ENCODE measurements at regions not wholly inside any gene's neighbourhood (a gene's known extent, or its start where the extent isn't known, plus 50 kb on each side); places are given as distances from the start of the nearest gene placed in this dataset.

DNA sequence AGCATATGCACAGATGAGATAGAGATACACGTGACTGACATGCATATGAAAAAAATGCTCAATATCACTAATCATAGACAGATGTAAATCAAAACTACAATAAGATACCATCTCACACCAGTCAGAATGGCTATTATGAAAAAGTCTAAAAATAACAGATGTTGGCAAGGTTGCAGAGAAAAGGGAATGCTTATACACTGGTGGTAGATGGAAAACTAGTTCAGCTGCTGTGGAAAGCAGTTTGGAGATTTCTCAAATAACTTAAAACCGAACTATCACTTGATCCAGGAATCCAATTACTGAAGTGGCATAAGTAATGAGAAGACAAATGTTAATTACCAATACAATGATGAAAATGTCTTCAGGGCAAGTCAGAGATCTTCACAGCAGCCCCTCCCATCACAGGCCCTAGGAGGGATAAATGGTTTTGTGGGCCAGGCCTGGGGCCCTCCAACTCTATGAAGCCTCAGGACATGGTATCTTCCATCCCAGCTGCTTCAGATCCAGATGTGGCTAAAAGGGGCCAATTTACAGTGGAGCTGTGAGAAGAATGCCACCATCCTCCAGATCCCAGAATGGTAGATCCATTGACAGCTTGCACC is 71.4 kb upstream of the PLSCR4 start:
- CTCF ChIA-PET, result no interaction called here
- TF ChIP-seq, protein P1, sequence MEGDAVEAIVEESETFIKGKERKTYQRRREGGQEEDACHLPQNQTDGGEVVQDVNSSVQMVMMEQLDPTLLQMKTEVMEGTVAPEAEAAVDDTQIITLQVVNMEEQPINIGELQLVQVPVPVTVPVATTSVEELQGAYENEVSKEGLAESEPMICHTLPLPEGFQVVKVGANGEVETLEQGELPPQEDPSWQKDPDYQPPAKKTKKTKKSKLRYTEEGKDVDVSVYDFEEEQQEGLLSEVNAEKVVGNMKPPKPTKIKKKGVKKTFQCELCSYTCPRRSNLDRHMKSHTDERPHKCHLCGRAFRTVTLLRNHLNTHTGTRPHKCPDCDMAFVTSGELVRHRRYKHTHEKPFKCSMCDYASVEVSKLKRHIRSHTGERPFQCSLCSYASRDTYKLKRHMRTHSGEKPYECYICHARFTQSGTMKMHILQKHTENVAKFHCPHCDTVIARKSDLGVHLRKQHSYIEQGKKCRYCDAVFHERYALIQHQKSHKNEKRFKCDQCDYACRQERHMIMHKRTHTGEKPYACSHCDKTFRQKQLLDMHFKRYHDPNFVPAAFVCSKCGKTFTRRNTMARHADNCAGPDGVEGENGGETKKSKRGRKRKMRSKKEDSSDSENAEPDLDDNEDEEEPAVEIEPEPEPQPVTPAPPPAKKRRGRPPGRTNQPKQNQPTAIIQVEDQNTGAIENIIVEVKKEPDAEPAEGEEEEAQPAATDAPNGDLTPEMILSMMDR (conservative IDR thresholded peaks at IDR 0.05; ENCODE audit: low read depth), result no peak
- no peak for DNase-seq (ENCODE audit: low spot score)
- H3K27ac ChIP-seq, result no peak overlapping the region
- POLR2A ChIA-PET (ENCODE audit: low non-redundant PET), result no interaction called here

- CTCF ChIA-PET, result no interaction called here
- POLR2A ChIA-PET (ENCODE audit: low non-redundant PET), result no interaction called here
- DNase-seq (ENCODE audit: low spot score), result no peak
- H3K27ac ChIP-seq, result no peak overlapping the region
- TF ChIP-seq, protein P1 (conservative IDR thresholded peaks at IDR 0.05; ENCODE audit: low read depth), result no peak
Measured at GRCh38 chr3:146314871-146315270, 64.0 kb upstream of the PLSCR4 start.

- no peak for DNase-seq (ENCODE audit: low spot score)
- POLR2A ChIA-PET (ENCODE audit: low non-redundant PET), result no interaction called here
- TF ChIP-seq, protein P1 (conservative IDR thresholded peaks at IDR 0.05; ENCODE audit: low read depth), result no peak
Measured at GRCh38 chr3:146313746-146314111, 62.8 kb upstream of the PLSCR4 start.

GRCh38 chr3:146313031-146313745 is 62.3 kb upstream of the PLSCR4 start:
- DNase-seq (ENCODE audit: low spot score), result no peak
- CTCF ChIA-PET, result no interaction called here
- H3K27ac ChIP-seq, result no peak overlapping the region
- POLR2A ChIA-PET (ENCODE audit: low non-redundant PET), result no interaction called here
- TF ChIP-seq, protein P1 (conservative IDR thresholded peaks at IDR 0.05; ENCODE audit: low read depth), result no peak

More at GRCh38 chr3:146313746-146314111, 62.8 kb upstream of the PLSCR4 start:
- CTCF ChIA-PET, result no interaction called here
- H3K27ac ChIP-seq, result no peak overlapping the region

DNA sequence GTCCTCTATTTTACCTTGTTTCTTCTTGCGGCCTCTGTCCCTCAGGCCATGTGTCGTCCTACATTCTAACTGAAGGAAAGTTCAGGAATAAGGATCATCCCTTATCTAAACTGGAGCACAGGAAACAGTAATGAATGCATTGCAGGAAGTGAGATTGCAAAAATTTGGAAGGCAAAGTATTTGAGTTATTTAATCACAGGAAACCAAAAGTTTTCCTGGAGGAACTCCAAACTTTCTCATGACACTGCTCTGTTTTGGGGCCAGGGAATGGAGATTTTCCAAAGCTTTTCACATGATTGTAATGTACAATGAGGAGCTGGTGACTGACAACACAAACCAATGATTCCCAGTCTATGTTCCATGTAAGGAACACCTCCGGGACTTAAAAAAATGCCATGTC is 57.8 kb upstream of the PLSCR4 start:
- ChIA-PET CTCF (no interaction called here), POLR2A (ENCODE audit: low non-redundant PET) (no interaction called here)
- no peak for DNase-seq (ENCODE audit: low spot score)
- H3K27ac ChIP-seq, result no peak overlapping the region
- TF ChIP-seq, protein P1 (conservative IDR thresholded peaks at IDR 0.05; ENCODE audit: low read depth), result no peak

- no peak overlapping the region for H3K27ac ChIP-seq
- POLR2A ChIA-PET (ENCODE audit: low non-redundant PET), result no interaction called here
Measured at GRCh38 chr3:146308222-146308621, 57.3 kb upstream of the PLSCR4 start.

More at GRCh38 chr3:146308222-146308621, 57.3 kb upstream of the PLSCR4 start:
- CTCF ChIA-PET, result no interaction called here
- TF ChIP-seq, protein P1 (conservative IDR thresholded peaks at IDR 0.05; ENCODE audit: low read depth), result no peak
- no peak for DNase-seq (ENCODE audit: low spot score)
